ENCODE measurements at regions not wholly inside any gene's neighbourhood (a gene's known extent, or its start where the extent isn't known, plus 50 kb on each side); places are given as distances from the start of the nearest gene placed in this dataset.
"Not testable (repeated sequence)": the region's sequence is repeated elsewhere in the genome, so short reads cannot be mapped to it uniquely, and the experiment has no call there.

- DNase-seq (ENCODE audit: low spot score) = no peak
Observed at GRCh38 chr9:100811643-100812042, 216.9 kb upstream of the PLPPR1 start.

GRCh38 chr9:100813871-100814270, 214.7 kb upstream of the PLPPR1 start:
- DNase-seq (ENCODE audit: low spot score) = no peak

GRCh38 chr9:100819980-100820379, 208.5 kb upstream of the PLPPR1 start:
- no peak for DNase-seq (ENCODE audit: low spot score)

- not testable (repeated sequence) for DNase-seq (ENCODE audit: low spot score)
Observed at GRCh38 chr9:100833035-100833434, 195.5 kb upstream of the PLPPR1 start.

DNA sequence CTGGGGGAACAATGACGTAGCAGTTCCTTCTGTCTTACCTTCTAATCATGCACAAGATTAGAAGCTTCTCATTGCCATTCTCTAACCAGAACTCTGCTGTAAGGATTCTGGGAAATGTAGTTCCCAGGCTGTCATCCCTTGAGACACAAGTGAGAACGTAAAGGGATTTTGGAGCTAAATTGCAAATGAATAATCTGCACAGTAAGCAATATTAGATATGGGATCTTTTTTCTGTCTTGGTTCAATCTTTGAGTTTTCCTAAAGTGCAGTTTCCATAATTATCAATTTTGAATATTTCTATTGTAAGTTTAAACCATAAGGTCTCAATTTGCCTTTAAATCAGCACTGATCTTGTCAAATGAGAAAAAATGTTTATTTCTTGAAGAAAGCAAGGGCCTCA, 189.7 kb upstream of the PLPPR1 start:
- DNase-seq (ENCODE audit: low spot score) = no peak

DNA sequence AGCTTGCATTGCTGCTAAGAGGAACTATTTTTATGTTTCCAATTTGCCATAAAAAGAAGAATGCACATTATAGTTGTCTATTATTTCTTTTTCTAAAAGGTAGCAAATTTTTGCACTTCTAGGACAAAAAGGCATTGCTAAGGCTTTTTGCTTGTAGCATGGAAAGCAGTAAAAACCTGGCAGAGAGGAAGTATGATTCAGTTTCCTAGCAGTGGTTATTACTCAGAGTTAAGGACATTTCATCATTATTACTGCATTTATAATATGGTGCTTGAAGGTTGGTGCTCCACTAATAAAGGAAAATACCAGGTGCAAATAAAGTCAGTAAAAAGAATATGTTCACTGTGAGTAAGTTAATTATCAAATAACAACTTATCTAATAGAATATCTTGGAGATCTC, 179.8 kb upstream of the PLPPR1 start:
- DNase-seq (ENCODE audit: low spot score) = no peak

- no peak for DNase-seq (ENCODE audit: low spot score)
Observed at GRCh38 chr9:100852088-100852487, 176.4 kb upstream of the PLPPR1 start.

DNA sequence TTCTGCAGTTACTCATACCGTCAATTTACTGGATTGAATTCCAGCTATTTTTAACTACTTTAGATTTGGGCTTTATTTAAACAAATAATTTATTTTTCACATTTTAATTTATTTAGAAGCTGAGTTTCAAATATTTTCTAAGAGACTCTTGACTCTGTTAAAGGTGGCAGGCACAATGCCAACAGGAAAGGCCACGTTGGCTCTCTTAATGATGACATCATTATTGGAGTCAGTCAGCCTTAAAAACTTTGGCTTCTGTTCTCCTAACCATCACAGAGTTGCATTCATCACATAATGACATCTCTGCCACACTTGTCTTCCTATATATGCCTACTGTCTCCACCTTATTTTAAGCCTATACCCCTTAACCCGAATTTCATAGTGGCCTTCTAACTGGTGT, 172.3 kb upstream of the PLPPR1 start:
- DNase-seq (ENCODE audit: low spot score) = no peak

DNA sequence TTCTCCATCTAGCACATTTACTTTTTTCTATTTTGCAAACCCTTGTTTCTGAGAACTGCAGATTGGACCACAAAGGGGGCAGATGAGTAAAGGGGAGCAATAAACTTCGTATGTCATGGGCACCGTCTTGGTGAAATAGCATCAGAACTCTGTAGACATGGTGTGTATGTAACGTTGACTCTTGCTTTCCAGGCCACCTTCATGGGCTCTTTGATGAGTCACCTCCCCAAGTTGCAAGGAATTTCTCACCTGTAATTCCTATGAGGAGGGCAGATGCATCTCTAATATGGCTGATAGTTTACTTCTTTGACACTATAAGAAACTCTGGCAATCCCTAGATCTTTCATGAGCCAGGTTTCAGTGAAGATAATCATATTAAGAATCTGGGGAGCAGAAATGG, 163.4 kb upstream of the PLPPR1 start:
- DNase-seq (ENCODE audit: low spot score) = no peak

DNA sequence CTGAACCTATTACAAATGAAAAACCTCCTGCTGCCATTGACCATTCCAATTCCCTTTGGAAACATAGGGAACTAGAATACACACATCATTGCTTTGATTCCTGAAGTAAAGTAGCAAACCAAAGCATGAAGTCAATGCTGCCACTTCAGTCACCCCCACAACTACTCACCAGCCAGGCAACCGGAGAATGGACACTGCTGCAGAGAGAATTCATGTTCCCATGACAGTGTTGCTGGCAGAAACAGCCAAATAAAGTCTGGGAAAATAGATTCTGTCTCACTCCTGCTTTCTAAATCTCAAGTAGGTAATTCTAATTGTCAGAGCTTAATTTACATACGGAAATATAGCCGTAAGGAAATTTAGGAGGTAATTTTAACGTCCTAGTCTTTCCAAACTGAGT, 162.9 kb upstream of the PLPPR1 start:
- DNase-seq (ENCODE audit: low spot score) = no peak

DNA sequence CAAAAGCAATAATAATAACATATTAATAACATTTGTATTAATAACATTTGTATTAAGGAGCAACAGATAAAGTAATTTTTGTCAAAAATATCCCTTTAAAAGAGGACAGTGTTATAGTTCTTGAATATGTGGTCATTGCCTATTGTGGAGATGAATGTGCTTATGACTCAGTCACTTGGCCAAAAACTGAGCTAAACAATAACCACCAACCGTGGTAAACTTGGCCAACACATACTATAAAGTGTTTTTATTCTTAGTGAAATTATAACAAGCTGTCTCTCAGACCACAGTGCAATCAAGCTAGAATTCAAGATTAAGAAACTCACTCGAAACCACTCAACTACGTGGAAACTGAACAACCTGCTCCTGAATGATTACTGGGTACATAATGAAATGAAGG, 159.2 kb upstream of the PLPPR1 start:
- DNase-seq (ENCODE audit: low spot score) = no peak

DNA sequence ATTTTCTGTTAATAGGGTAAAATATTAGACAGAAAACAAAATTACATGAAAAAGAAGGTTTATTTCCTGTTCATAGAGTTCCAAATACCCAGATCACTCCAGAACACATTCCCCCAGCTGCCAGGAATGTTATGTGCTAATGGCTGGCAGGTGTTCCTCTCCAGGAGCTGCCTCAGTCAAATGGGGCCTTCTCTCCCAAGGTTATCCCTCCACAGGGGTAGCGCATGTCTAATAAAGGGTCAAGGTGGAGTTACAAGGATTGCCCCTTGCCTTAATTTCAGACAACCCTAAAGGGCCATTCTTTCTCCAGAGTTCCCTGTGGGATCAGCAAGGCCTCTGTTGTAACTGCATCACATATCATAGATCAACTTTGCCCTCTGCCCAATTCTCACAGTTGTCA, 148.6 kb upstream of the PLPPR1 start:
- DNase-seq (ENCODE audit: low spot score) = no peak

DNA sequence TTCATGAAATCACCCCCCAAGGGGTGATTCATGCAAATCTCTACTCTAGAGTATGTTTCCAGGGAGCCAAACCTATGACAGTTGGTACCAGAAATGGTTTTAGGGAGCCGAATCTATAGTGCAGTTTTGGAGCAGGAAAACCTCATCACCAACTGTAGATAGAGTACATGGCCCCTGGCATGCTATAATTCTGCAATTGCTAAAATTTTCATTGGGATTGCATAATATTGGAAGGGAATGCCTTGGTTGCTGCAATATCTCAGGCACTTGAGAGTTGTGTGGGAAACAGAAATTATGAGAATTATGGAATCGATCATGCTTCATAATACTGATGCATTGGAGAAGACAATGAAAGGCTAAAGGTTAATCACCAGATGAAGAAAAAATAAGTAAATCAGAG, 148.2 kb upstream of the PLPPR1 start:
- DNase-seq (ENCODE audit: low spot score) = no peak

DNA sequence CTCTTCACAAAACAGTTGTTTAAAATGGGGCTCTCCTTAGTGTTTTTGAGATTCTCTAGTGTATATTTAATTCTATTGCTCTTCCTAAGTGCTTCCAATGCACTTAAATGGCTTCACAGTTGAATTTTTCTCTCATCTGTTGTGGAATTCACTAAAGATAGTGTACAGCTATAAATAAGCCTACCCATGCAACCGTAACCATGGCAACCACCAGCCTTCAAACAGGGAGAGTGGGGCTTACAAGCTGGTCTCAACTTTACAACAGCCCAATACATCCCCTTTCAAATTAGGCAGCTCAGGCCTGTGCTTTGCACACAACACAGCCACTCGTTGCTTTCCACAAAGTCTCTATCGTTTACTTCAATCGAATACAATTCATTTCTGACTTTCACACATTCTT, 144.0 kb upstream of the PLPPR1 start:
- no peak for DNase-seq (ENCODE audit: low spot score)

GRCh38 chr9:100890321-100890720, 138.2 kb upstream of the PLPPR1 start:
- no peak for DNase-seq (ENCODE audit: low spot score)

GRCh38 chr9:100911273-100911672, 117.3 kb upstream of the PLPPR1 start:
- DNase-seq (ENCODE audit: low spot score) = no peak

DNA sequence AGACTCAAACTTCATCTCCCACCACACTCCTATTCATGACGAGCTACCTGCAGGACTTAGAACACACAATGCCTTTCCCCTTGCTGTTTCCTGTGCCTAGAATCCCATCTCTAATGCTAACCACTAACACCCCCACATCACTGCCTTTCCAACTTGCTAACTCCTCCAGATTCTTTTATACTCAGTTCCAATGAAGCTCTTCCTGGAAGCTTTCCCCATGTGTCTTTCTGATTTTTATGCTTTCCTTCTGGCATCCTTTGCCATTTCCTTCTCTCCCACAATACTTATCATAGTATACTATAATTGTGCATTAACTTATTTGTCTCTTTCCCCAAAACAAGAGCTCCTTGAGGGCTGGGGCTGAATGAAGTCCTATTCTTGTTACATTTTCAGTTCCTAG, 115.3 kb upstream of the PLPPR1 start:
- DNase-seq (ENCODE audit: low spot score) = no peak

DNA sequence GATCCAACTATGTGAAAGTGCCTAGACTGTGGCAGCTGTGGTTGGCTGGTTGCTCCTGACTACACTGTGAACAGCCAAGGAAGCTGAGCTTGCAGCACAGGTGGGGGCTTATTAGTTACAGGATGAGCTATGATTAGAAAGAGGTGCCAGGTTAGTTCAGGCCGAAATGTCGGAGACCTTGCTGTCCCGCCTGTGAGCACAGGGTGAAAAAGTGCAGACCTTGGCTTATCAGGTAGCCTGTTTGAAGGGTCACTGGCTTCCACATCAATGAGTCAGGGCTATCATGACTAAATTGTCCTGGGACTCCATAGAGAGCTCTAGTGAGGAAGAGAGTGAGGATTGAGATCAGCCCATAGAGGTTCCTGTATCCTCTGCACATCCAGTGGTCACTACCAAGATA, 114.3 kb upstream of the PLPPR1 start:
- DNase-seq (ENCODE audit: low spot score) = no peak

DNA sequence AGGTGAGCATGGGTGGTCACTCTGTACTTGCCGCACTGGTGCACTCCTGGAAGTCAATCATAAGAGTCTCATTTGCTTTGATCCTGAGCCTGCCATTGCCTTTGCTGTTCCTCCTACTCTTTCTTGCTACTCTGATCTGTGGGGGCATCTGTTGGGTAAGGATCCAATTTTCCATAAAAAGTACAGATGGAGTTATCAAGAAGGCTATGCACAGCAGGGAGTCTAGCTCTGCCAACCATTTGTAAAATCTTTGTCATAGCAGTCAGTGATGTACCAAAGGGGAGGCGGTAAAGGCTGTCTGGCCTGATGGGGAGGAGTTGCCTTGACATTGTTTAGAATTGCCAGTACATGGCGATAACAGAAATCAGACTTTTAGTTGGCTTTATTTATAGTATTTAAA, 109.0 kb upstream of the PLPPR1 start:
- DNase-seq (ENCODE audit: low spot score) = no peak

- DNase-seq (ENCODE audit: low spot score) = no peak
Observed at GRCh38 chr9:100926366-100926765, 102.2 kb upstream of the PLPPR1 start.

- DNase-seq (ENCODE audit: low spot score) = no peak
Observed at GRCh38 chr9:100927763-100928162, 100.8 kb upstream of the PLPPR1 start.

- no peak for DNase-seq (ENCODE audit: low spot score)
Observed at GRCh38 chr9:100933656-100934055, 94.9 kb upstream of the PLPPR1 start.

DNA sequence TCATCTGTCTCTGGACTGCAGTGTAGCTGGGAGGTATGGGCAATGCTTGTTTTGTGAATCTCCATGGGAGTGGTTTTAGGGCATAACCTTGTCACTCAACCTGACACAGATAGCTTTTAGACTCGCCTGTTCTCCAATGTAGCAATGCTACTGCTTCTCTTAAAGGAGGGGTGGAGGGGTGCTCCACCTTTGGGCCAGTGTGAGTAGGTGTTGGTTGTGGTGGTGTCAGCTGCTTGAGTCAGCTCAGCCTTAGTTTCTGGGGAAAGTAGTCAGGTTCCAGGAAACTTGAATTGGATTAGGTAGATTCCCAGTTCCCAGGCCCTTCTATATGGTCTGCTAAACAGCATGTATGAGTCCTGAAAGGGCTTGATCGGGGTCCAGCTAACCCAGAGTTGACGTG, 91.1 kb upstream of the PLPPR1 start:
- no peak for DNase-seq (ENCODE audit: low spot score)

GRCh38 chr9:100938507-100938906, 90.0 kb upstream of the PLPPR1 start:
- no peak for DNase-seq (ENCODE audit: low spot score)

DNA sequence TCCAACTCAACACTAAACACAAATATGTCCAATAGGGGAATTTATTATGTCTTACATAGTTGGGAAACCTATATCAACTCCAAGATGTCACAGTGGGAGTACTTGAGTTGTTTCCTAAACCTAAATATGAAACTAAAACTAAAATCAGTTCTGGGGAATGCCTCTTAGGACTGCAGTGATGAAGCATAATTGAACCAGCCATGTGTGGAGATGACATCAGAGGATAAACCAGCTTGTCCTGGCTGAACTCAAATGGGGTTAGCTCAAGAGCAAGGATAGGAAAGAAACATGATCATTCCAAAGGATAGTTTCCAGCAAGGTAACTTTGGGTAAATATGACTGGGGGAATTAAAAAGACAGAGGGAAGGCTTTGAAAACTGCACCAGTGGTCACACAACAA, 88.9 kb upstream of the PLPPR1 start:
- no peak for DNase-seq (ENCODE audit: low spot score)
